OCI-LY7 (cell line): ENCODE measurements at regions not wholly inside any gene's neighbourhood (a gene's known extent, or its start where the extent isn't known, plus 50 kb on each side); places are given as distances from the start of the nearest gene placed in this dataset.

Experiments used
- EZH2phosphoT487 ChIP-seq: fragments of 200-600 bp; sonication (generic); IDR thresholded peaks from 2 replicates; pipeline ENCODE4 v1.6.1; 2018; ENCODE audit warnings: low read depth, borderline replicate concordance, mild to moderate bottlenecking, mixed run types, antibody characterized with exemption, low read length, moderate library complexity, mixed read lengths
- TF ChIP-seq, protein P1 (sequence below): fragments of 200-600 bp; sonication (generic); conservative IDR thresholded peaks from 2 replicates; pipeline ENCODE4 v1.5.1; 2014; ENCODE audit warnings: mild to moderate bottlenecking, antibody characterized with exemption, low read length, moderate library complexity, mixed read lengths

DNA sequence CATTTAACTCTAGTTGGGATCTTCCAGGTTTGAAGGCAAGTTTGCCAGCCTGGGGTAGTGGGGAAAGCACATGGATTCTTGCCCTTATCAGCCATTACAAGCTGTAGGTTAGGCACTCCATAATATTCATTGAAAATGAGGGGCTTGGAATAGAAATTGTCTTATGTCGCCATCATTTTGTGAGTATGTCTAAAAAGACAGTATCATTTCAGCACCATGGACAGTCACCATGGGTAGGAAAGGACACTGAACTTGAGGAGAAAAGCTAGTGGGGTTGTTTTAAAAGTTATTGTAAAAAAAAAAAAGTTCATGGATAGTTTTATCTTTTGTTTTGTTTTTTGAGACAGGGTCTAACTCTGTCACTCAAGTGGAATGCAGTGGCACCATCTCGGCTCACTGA lies 356.1 kb downstream of the HNRNPD start:
- TF ChIP-seq, protein P1, sequence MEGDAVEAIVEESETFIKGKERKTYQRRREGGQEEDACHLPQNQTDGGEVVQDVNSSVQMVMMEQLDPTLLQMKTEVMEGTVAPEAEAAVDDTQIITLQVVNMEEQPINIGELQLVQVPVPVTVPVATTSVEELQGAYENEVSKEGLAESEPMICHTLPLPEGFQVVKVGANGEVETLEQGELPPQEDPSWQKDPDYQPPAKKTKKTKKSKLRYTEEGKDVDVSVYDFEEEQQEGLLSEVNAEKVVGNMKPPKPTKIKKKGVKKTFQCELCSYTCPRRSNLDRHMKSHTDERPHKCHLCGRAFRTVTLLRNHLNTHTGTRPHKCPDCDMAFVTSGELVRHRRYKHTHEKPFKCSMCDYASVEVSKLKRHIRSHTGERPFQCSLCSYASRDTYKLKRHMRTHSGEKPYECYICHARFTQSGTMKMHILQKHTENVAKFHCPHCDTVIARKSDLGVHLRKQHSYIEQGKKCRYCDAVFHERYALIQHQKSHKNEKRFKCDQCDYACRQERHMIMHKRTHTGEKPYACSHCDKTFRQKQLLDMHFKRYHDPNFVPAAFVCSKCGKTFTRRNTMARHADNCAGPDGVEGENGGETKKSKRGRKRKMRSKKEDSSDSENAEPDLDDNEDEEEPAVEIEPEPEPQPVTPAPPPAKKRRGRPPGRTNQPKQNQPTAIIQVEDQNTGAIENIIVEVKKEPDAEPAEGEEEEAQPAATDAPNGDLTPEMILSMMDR: no peak
- no peak for TF ChIP-seq EZH2phosphoT487
